ENCODE measurements at regions not wholly inside any gene's neighbourhood (a gene's known extent, or its start where the extent isn't known, plus 50 kb on each side); places are given as distances from the start of the nearest gene placed in this dataset.

Small RNA genes lying in the stretch of these regions (small RNA-seq; reads per million reads assigned to genes)
- gene AC098590.2 (0 reads per million in 4 donors), gene RN7SL193P (0 reads per million in 4 donors)
